ENCODE measurements at regions not wholly inside any gene's neighbourhood (a gene's known extent, or its start where the extent isn't known, plus 50 kb on each side); places are given as distances from the start of the nearest gene placed in this dataset.

- no peak for TF ChIP-seq CTCF (IDR thresholded peaks at IDR 0.05; ENCODE audit: insufficient read depth, low read depth, low read length)
- no peak for TF ChIP-seq EZH2 (IDR thresholded peaks at IDR 0.05; ENCODE audit: insufficient read depth, low read length)
Measured at GRCh38 chrX:34279866-34280560, 147.9 kb upstream of the FAM47A start.
